Erythroblast (primary cell): ENCODE measurements at regions not wholly inside any gene's neighbourhood (a gene's known extent, or its start where the extent isn't known, plus 50 kb on each side); places are given as distances from the start of the nearest gene placed in this dataset.

Source experiments
- DNase-seq, 2 experiments: peaks; one replicate each; lab custom pipeline; 2025; lab: John Stamatoyannopoulos, UW
- GATA1 ChIP-seq: IDR thresholded peaks from 2 replicates; pipeline ENCODE4 v1.6.1; 2011; ENCODE audit warnings: low read depth, mild to moderate bottlenecking, control low read depth, low read length, moderate library complexity
- POLR2A ChIP-seq: IDR thresholded peaks from 2 replicates; pipeline ENCODE4 v1.6.1; 2011; ENCODE audit warnings: mild to moderate bottlenecking, low read length

- TF ChIP-seq GATA1 (no peak), POLR2A (no peak)
- no peak for DNase-seq
Measured at GRCh38 chr6:135651964-135652755, 154.6 kb upstream of the AHI1 start.

- no peak for DNase-seq
- TF ChIP-seq GATA1: no peak
- TF ChIP-seq POLR2A: no peak
Measured at GRCh38 chr6:135655055-135655454, 157.5 kb upstream of the AHI1 start.

- no peak for DNase-seq
Measured at GRCh38 chr6:135657207-135657606, 159.7 kb upstream of the AHI1 start.

GRCh38 chr6:135658481-135658880, 160.9 kb upstream of the AHI1 start:
- DNase-seq: no peak
- TF ChIP-seq GATA1: no peak
- TF ChIP-seq POLR2A: no peak

More at GRCh38 chr6:135657207-135657606, 159.7 kb upstream of the AHI1 start:
- no peak for TF ChIP-seq POLR2A

- no peak for DNase-seq
- TF ChIP-seq GATA1 (no peak), POLR2A (no peak)
Measured at GRCh38 chr6:135658916-135659315, 161.4 kb upstream of the AHI1 start.

- TF ChIP-seq POLR2A (no peak), GATA1 (no peak)
- no peak for DNase-seq
Measured at GRCh38 chr6:135664527-135664926, 167.0 kb upstream of the AHI1 start.

- DNase-seq: no peak
- TF ChIP-seq GATA1 (no peak), POLR2A (no peak)
Measured at GRCh38 chr6:135665935-135666334, 168.4 kb upstream of the AHI1 start.

- no peak for DNase-seq
- TF ChIP-seq GATA1: no peak
- TF ChIP-seq POLR2A: no peak
Measured at GRCh38 chr6:135667691-135668455, 170.3 kb upstream of the AHI1 start.

- no peak for TF ChIP-seq POLR2A
- TF ChIP-seq GATA1: no peak
- DNase-seq: no peak
Measured at GRCh38 chr6:135672256-135672655, 174.7 kb upstream of the AHI1 start.

GRCh38 chr6:135673501-135674309, 176.2 kb upstream of the AHI1 start:
- TF ChIP-seq GATA1 (no peak), POLR2A (no peak)
- no peak for DNase-seq

GRCh38 chr6:135675026-135675425, 176.5 kb upstream of the PDE7B start:
- no peak for DNase-seq
- TF ChIP-seq POLR2A: no peak
- TF ChIP-seq GATA1: no peak

GRCh38 chr6:135675862-135676261, 175.6 kb upstream of the PDE7B start:
- TF ChIP-seq GATA1 (no peak), POLR2A (no peak)
- DNase-seq: peak; percentile 26 to 45
